WTC11 (cell line): ENCODE measurements at regions not wholly inside any gene's neighbourhood (a gene's known extent, or its start where the extent isn't known, plus 50 kb on each side); places are given as distances from the start of the nearest gene placed in this dataset.

Experiments used
- ATF1 ChIP-seq: sonication (generic); formaldehyde crosslinking; IDR thresholded peaks from 2 replicates; pipeline ENCODE4 v1.8.1; 2023; ENCODE audit warnings: mild to moderate bottlenecking, moderate library complexity, missing genetic modification reagents
- CTCF ChIP-seq: fragments of 200-600 bp; IDR thresholded peaks from 2 replicates; pipeline ENCODE4 v1.8.0; 2022; ENCODE audit warnings: antibody characterized with exemption
- FOXP4 ChIP-seq: sonication (generic); formaldehyde crosslinking; IDR thresholded peaks from 2 replicates; pipeline ENCODE4 v1.8.0; 2022; ENCODE audit warnings: mild to moderate bottlenecking, missing genetic modification reagents
- IRF1 ChIP-seq: sonication (generic); formaldehyde crosslinking; IDR thresholded peaks from 2 replicates; pipeline ENCODE4 v1.8.0; 2023; ENCODE audit warnings: missing genetic modification reagents
- JUN ChIP-seq: sonication (generic); formaldehyde crosslinking; IDR thresholded peaks from 2 replicates; pipeline ENCODE4 v1.8.0; 2023; ENCODE audit warnings: mild to moderate bottlenecking, missing genetic modification reagents
- SMAD3 ChIP-seq: sonication (generic); formaldehyde crosslinking; IDR thresholded peaks from 2 replicates; pipeline ENCODE4 v1.8.0; 2022; ENCODE audit warnings: missing genetic modification reagents, mild to moderate bottlenecking, borderline replicate concordance
- USF2 ChIP-seq: sonication (generic); formaldehyde crosslinking; IDR thresholded peaks from 2 replicates; pipeline ENCODE4 v1.8.1; 2023; ENCODE audit warnings: mild to moderate bottlenecking, missing genetic modification reagents, moderate library complexity

GRCh38 chr4:136355970-136356369, 1176.3 kb downstream of the PCDH18 start:
- TF ChIP-seq IRF1 (no peak), SMAD3 (CRISPR knock-in tag) (no peak), USF2 (no peak), CTCF (no peak), FOXP4 (CRISPR knock-in tag) (no peak), JUN (CRISPR knock-in tag) (no peak), ATF1 (no peak)
